ENCODE measurements at regions not wholly inside any gene's neighbourhood (a gene's known extent, or its start where the extent isn't known, plus 50 kb on each side); places are given as distances from the start of the nearest gene placed in this dataset.

GRCh38 chr6:168152306-168152963 is 73.4 kb upstream of the FRMD1 start:
- TF ChIP-seq CREB1 (IDR thresholded peaks at IDR 0.05; ENCODE audit: low read depth): no peak
- no peak for TF ChIP-seq CEBPB (IDR thresholded peaks at IDR 0.05)
- no peak for TF ChIP-seq REST (IDR thresholded peaks at IDR 0.05; ENCODE audit: low read depth)

Measured in Ishikawa (cell line).